H9 (cell line): ENCODE measurements at regions not wholly inside any gene's neighbourhood (a gene's known extent, or its start where the extent isn't known, plus 50 kb on each side); places are given as distances from the start of the nearest gene placed in this dataset.

Experiments
- DNase-seq: peaks from one replicate; pipeline ENCODE4 v3.0.0-alpha.2; 2017
- H2AFZ ChIP-seq: one replicate; pipeline ENCODE4 v1.6.1; 2013; ENCODE audit warnings: mild to moderate bottlenecking, low read length, control low read depth, moderate library complexity
- H2AK5ac ChIP-seq: 2 replicates; pipeline ENCODE4 v1.6.1; 2013; ENCODE audit warnings: low read length, control low read depth, mixed read lengths; ENCODE audit not compliant: insufficient read length
- H2BK120ac ChIP-seq: one replicate; pipeline ENCODE4 v1.6.1; 2013; ENCODE audit warnings: low read depth, mild to moderate bottlenecking, low read length, control low read depth, inconsistent platforms; ENCODE audit not compliant: poor library complexity, severe bottlenecking
- H2BK12ac ChIP-seq: 2 replicates; pipeline ENCODE4 v1.6.1; 2013; ENCODE audit warnings: low read length, control low read depth, mixed read lengths, low read depth; ENCODE audit not compliant: insufficient read length
- H2BK15ac ChIP-seq: 2 replicates; pipeline ENCODE4 v1.6.1; 2013; ENCODE audit warnings: low read depth, low read length, control low read depth
- H2BK20ac ChIP-seq: one replicate; pipeline ENCODE4 v1.6.1; 2013; ENCODE audit warnings: low read depth, mild to moderate bottlenecking, low read length, control low read depth, inconsistent platforms; ENCODE audit not compliant: poor library complexity, severe bottlenecking
- H2BK5ac ChIP-seq: 2 replicates; pipeline ENCODE4 v1.6.1; 2013; ENCODE audit warnings: low read length, control low read depth, mixed read lengths; ENCODE audit not compliant: insufficient read length
- H3K14ac ChIP-seq: 2 replicates; pipeline ENCODE4 v1.6.1; 2013; ENCODE audit warnings: low read length, control low read depth; ENCODE audit not compliant: insufficient read depth
- H3K18ac ChIP-seq: 2 replicates; pipeline ENCODE4 v1.6.1; 2013; ENCODE audit warnings: low read depth, mild to moderate bottlenecking, mixed read lengths, low read length, control low read depth; ENCODE audit not compliant: insufficient read length
- H3K23ac ChIP-seq: 2 replicates; pipeline ENCODE4 v1.6.1; 2013; ENCODE audit warnings: low read length, control low read depth, mixed read lengths, low read depth; ENCODE audit not compliant: insufficient read length
- H3K23me2 ChIP-seq: 2 replicates; pipeline ENCODE4 v1.6.1; 2013; ENCODE audit warnings: low read depth, mild to moderate bottlenecking, mixed read lengths, low read length, control low read depth; ENCODE audit not compliant: insufficient read length, poor library complexity, severe bottlenecking
- H3K27ac ChIP-seq: 2 replicates; pipeline ENCODE4 v1.5.1; 2013; ENCODE audit warnings: low read length, control low read depth, mixed read lengths, low read depth; ENCODE audit not compliant: insufficient read length
- H3K27me3 ChIP-seq: 2 replicates; pipeline ENCODE4 v1.6.1; 2013; ENCODE audit warnings: low read length, control low read depth, inconsistent platforms; ENCODE audit not compliant: insufficient read depth
- H3K4ac ChIP-seq: 2 replicates; pipeline ENCODE4 v1.6.1; 2013; ENCODE audit warnings: low read depth, mild to moderate bottlenecking, control low read depth, inconsistent platforms, low read length, moderate library complexity
- H3K4me1 ChIP-seq: 2 replicates; pipeline ENCODE4 v1.6.1; 2013; ENCODE audit warnings: low read length, control low read depth, inconsistent platforms; ENCODE audit not compliant: insufficient read depth
- H3K4me2 ChIP-seq: 2 replicates; pipeline ENCODE4 v1.6.1; 2013; ENCODE audit warnings: low read length, control low read depth, mixed read lengths; ENCODE audit not compliant: insufficient read length, insufficient read depth
- H3K56ac ChIP-seq: 2 replicates; pipeline ENCODE4 v1.6.1; 2013; ENCODE audit warnings: low read depth, mild to moderate bottlenecking, mixed read lengths, low read length, control low read depth; ENCODE audit not compliant: insufficient read length
- H3K79me1 ChIP-seq: 2 replicates; pipeline ENCODE4 v1.6.1; 2013; ENCODE audit warnings: low read depth, mild to moderate bottlenecking, moderate library complexity, low read length, control low read depth, inconsistent platforms; ENCODE audit not compliant: insufficient read depth, poor library complexity, severe bottlenecking
- H3K79me2 ChIP-seq: 2 replicates; pipeline ENCODE4 v1.6.1; 2013; ENCODE audit warnings: low read length, control low read depth, inconsistent platforms; ENCODE audit not compliant: insufficient read depth
- H3K9ac ChIP-seq: 2 replicates; pipeline ENCODE4 v1.6.1; 2013; ENCODE audit warnings: low read length, control low read depth, mixed read lengths; ENCODE audit not compliant: insufficient read length; ENCODE audit errors: extremely low read depth
- H3K9me3 ChIP-seq: one replicate; pipeline ENCODE4 v1.6.1; 2013; ENCODE audit warnings: low read depth, low read length, inconsistent platforms; ENCODE audit not compliant: control insufficient read depth
- H3T11ph ChIP-seq: one replicate; pipeline ENCODE4 v1.6.1; 2013; ENCODE audit warnings: mild to moderate bottlenecking, low read length, control low read depth, inconsistent platforms
- H4K20me1 ChIP-seq: one replicate; pipeline ENCODE4 v1.6.1; 2013; ENCODE audit not compliant: control insufficient read depth, insufficient read length, insufficient read depth
- H4K5ac ChIP-seq: 2 replicates; pipeline ENCODE4 v1.6.1; 2013; ENCODE audit warnings: low read depth, mild to moderate bottlenecking, mixed read lengths, low read length, control low read depth; ENCODE audit not compliant: insufficient read length
- H4K8ac ChIP-seq: replicated peaks from 2 replicates; pipeline ENCODE4 v1.6.1; 2013; ENCODE audit warnings: low read length, control low read depth, mixed read lengths, low read depth; ENCODE audit not compliant: insufficient read length
- H4K91ac ChIP-seq: 2 replicates; pipeline ENCODE4 v1.6.1; 2013; ENCODE audit warnings: low read depth, mild to moderate bottlenecking, moderate library complexity, mixed read lengths, low read length, control low read depth; ENCODE audit not compliant: insufficient read length
- H3K27ac Mint-ChIP-seq, 3 experiments: 2 replicates in 2 of 3; 3 replicates in 1 of 3; pipeline ENCODE4 v1.8.0; 2020 to 2021; ENCODE audit warnings: mixed read lengths in 3 of 3, mild to moderate bottlenecking in 1 of 3, moderate library complexity in 1 of 3
- H3K27me3 Mint-ChIP-seq: 2 replicates; pipeline ENCODE4 v1.8.0; 2021; ENCODE audit warnings: low read depth, mild to moderate bottlenecking, moderate library complexity, mixed read lengths
- H3K36me3 Mint-ChIP-seq, 3 experiments: 2 replicates in 2 of 3; 3 replicates in 1 of 3; pipeline ENCODE4 v1.8.0; 2020 to 2021; ENCODE audit warnings: low read depth in 3 of 3, mixed read lengths in 3 of 3; ENCODE audit not compliant: insufficient read depth in 1 of 3
- H3K4me1 Mint-ChIP-seq, 2 experiments: 2 replicates each; pipeline ENCODE4 v1.8.0; 2020; ENCODE audit warnings: mixed read lengths in 2 of 2
- H3K4me3 Mint-ChIP-seq, 2 experiments: 2 replicates in 1 of 2; 3 replicates in 1 of 2; pipeline ENCODE4 v1.8.0; 2020 to 2021; ENCODE audit warnings: mild to moderate bottlenecking in 2 of 2, mixed read lengths in 2 of 2, moderate library complexity in 1 of 2
- H3K9me3 Mint-ChIP-seq, 2 experiments: 2 replicates in 1 of 2; 3 replicates in 1 of 2; pipeline ENCODE4 v1.8.0; 2020; ENCODE audit warnings: mild to moderate bottlenecking in 2 of 2, mixed read lengths in 2 of 2, moderate library complexity in 1 of 2
- whole genome bisulfite sequencing: extraction: QIAGEN DNeasy Blood & Tissue Kit; methylation state at CpG from one replicate; pipeline ENCODE4 v1.1.7; 2013; ENCODE audit warnings: missing lambda C conversion rate, low lambda C conversion rate, mixed read lengths; ENCODE audit not compliant: insufficient read length; ENCODE audit errors: extremely low coverage; 5-methylcytosine and 5-hydroxymethylcytosine counted together
- TF ChIP-seq, protein P1 (sequence below): fragments of 200-600 bp; sonication (generic); conservative IDR thresholded peaks from 3 replicates; pipeline ENCODE4 v1.8.0; 2021; ENCODE audit warnings: antibody characterized with exemption, mild to moderate bottlenecking

GRCh38 chr6:74755778-74756177, 450.1 kb downstream of the COL12A1 start:
- Histone ChIP-seq H3K9ac (no peak overlapping the region), H2AFZ (no peak overlapping the region), H3K79me2 (no peaks in the 10 kb centered on the region), H4K20me1 (no peaks in the 10 kb centered on the region), H3K4ac (no peak overlapping the region), H3K27ac (no peak overlapping the region), H2BK5ac (no peak overlapping the region), H3K23ac (no peak overlapping the region), H4K5ac (no peak overlapping the region), H2BK20ac (no peak overlapping the region), H3K27me3 (no peaks in the 10 kb centered on the region), H3K18ac (no peak overlapping the region), H3K23me2 (no peaks in the 10 kb centered on the region), H2BK120ac (no peak overlapping the region), H3K56ac (no peak overlapping the region), H2AK5ac (no peak overlapping the region), H3K9me3 (no peaks in the 10 kb centered on the region), H2BK12ac (no peak overlapping the region), H3K14ac (no peak overlapping the region), H4K91ac (no peak overlapping the region), H2BK15ac (no peak overlapping the region), H3T11ph (no peak overlapping the region), H3K79me1 (no peaks in the 10 kb centered on the region), H3K4me1 (no peaks in the 10 kb centered on the region), H3K4me2 (no peak overlapping the region), H4K8ac (no peak overlapping the region)
- no CpG with 5 or more reads among the region's 2 CpGs for WGBS
- TF ChIP-seq, protein P1, sequence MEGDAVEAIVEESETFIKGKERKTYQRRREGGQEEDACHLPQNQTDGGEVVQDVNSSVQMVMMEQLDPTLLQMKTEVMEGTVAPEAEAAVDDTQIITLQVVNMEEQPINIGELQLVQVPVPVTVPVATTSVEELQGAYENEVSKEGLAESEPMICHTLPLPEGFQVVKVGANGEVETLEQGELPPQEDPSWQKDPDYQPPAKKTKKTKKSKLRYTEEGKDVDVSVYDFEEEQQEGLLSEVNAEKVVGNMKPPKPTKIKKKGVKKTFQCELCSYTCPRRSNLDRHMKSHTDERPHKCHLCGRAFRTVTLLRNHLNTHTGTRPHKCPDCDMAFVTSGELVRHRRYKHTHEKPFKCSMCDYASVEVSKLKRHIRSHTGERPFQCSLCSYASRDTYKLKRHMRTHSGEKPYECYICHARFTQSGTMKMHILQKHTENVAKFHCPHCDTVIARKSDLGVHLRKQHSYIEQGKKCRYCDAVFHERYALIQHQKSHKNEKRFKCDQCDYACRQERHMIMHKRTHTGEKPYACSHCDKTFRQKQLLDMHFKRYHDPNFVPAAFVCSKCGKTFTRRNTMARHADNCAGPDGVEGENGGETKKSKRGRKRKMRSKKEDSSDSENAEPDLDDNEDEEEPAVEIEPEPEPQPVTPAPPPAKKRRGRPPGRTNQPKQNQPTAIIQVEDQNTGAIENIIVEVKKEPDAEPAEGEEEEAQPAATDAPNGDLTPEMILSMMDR: no peak
- DNase-seq: no peak
- no peak overlapping the region for H3K4me3 Mint-ChIP-seq
- H3K36me3 Mint-ChIP-seq: no peaks in the 10 kb centered on the region
- H3K9me3 Mint-ChIP-seq: no peaks in the 10 kb centered on the region
- peaks cover under 1% of the 10 kb centered on the region in 2 experiments; a peak in 3 of 4 replicates for H3K4me1 Mint-ChIP-seq
- no peak overlapping the region for H3K27ac Mint-ChIP-seq
- no peaks in the 10 kb centered on the region for H3K27me3 Mint-ChIP-seq
